ENCODE measurements at regions not wholly inside any gene's neighbourhood (a gene's known extent, or its start where the extent isn't known, plus 50 kb on each side); places are given as distances from the start of the nearest gene placed in this dataset.

GRCh38 chr16:85246473-85246872 is 134.2 kb upstream of the CIBAR2 start:
- Mint-ChIP-seq H3K36me3 (ENCODE audit: low read depth) (no peaks in the 10 kb centered on the region), H3K27ac (ENCODE audit: unreplicated experiment) (no peak overlapping the region), H3K27me3 (ENCODE audit: low read depth) (peaks cover 9% of the 10 kb centered on the region), H3K9me3 (ENCODE audit: low read depth) (no peaks in the 10 kb centered on the region), H3K4me1 (ENCODE audit: low read depth) (peaks cover 10% of the 10 kb centered on the region), H3K4me3 (ENCODE audit: unreplicated experiment) (no peak overlapping the region)
- TF ChIP-seq CTCF (IDR thresholded peaks at IDR 0.05) = no peak
- no peak for DNase-seq (ENCODE audit: low spot score)

DNA sequence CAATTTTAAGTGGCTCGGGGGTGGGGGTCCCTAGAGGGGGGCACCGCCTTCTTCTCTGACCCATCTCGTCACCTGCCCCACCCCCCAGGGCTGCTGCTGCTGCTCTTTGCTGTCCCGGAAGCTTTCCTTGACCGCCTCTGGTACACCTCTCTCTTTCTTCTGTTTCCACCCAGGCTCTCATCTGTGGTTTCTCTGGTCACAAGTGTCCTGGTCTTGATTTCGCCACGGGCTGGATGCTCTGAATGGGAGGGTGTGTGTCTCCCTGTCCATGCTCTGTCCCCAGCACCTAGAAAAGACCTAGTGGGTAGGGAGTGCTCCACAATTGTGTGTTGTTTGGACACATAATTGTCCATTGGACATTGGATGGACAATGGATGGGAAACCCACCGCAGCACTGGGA is 134.7 kb upstream of the CIBAR2 start:
- Mint-ChIP-seq H3K9me3 (ENCODE audit: low read depth) (no peaks in the 10 kb centered on the region), H3K27ac (ENCODE audit: unreplicated experiment) (no peak overlapping the region), H3K36me3 (ENCODE audit: low read depth) (no peaks in the 10 kb centered on the region), H3K27me3 (ENCODE audit: low read depth) (peaks cover 9% of the 10 kb centered on the region), H3K4me3 (ENCODE audit: unreplicated experiment) (no peak overlapping the region), H3K4me1 (ENCODE audit: low read depth) (peaks cover 10% of the 10 kb centered on the region)
- DNase-seq (ENCODE audit: low spot score) = no peak
- no peak for TF ChIP-seq CTCF (IDR thresholded peaks at IDR 0.05)

DNA sequence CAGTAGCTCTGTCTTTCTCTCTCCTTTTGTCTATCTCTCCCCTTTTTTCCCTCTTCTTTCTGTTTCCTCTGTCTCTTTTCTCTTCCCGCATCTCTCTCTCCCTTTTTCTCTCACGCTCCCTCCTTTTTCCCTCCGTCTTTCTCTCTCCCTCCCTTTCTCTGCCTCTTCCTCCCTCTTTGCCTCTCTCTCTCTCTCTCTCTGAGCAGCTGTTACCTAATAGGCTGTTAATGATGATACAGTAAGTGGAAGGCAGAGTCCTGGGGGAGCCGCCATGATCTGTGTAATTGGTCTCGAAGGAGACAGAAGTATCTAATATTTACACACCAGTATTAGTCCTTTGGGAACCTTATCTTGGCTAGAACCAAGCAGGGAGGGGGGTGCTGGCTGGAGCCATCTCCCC is 136.1 kb upstream of the CIBAR2 start:
- H3K27me3 Mint-ChIP-seq (ENCODE audit: low read depth) = peaks cover 9% of the 10 kb centered on the region
- DNase-seq (ENCODE audit: low spot score) = no peak
- H3K27ac Mint-ChIP-seq (ENCODE audit: unreplicated experiment) = no peak overlapping the region
- H3K9me3 Mint-ChIP-seq (ENCODE audit: low read depth) = no peaks in the 10 kb centered on the region
- TF ChIP-seq CTCF (IDR thresholded peaks at IDR 0.05) = no peak
- H3K4me1 Mint-ChIP-seq (ENCODE audit: low read depth) = peaks cover 10% of the 10 kb centered on the region
- H3K36me3 Mint-ChIP-seq (ENCODE audit: low read depth) = no peaks in the 10 kb centered on the region
- H3K4me3 Mint-ChIP-seq (ENCODE audit: unreplicated experiment) = no peak overlapping the region

DNA sequence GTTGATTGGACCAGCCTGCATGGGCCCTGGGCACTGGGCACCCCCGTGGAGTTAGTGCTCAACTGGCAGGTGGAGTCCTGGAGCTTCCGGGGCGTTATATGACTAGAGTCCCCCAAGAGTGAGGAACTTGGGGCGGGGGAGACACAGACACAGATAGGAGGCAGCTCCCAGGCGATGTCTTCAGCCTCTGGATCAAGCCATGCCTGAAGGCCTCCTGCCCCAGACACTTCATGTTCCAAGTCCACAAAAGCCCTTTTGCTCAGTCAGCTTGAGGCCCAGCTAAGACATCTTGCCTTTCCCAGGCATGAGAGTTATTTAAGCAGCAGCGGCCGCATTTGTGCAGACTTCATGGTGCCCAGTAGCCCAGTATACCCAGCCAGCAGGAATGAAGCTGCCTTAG is 136.6 kb upstream of the CIBAR2 start:
- H3K4me3 Mint-ChIP-seq (ENCODE audit: unreplicated experiment) = no peak overlapping the region
- no peak overlapping the region for H3K27ac Mint-ChIP-seq (ENCODE audit: unreplicated experiment)
- no peaks in the 10 kb centered on the region for H3K9me3 Mint-ChIP-seq (ENCODE audit: low read depth)

GRCh38 chr16:85249418-85250146 is 137.3 kb upstream of the CIBAR2 start:
- Mint-ChIP-seq H3K36me3 (ENCODE audit: low read depth) (no peaks in the 10 kb centered on the region), H3K27me3 (ENCODE audit: low read depth) (peaks cover 9% of the 10 kb centered on the region), H3K4me3 (ENCODE audit: unreplicated experiment) (no peak overlapping the region), H3K9me3 (ENCODE audit: low read depth) (no peaks in the 10 kb centered on the region), H3K27ac (ENCODE audit: unreplicated experiment) (no peak overlapping the region), H3K4me1 (ENCODE audit: low read depth) (peaks cover 10% of the 10 kb centered on the region)
- no peak for TF ChIP-seq CTCF (IDR thresholded peaks at IDR 0.05)
- DNase-seq (ENCODE audit: low spot score) = no peak

More for the DNA sequence above, 136.6 kb upstream of the CIBAR2 start:
- peaks cover 10% of the 10 kb centered on the region for H3K4me1 Mint-ChIP-seq (ENCODE audit: low read depth)
- H3K27me3 Mint-ChIP-seq (ENCODE audit: low read depth) = peaks cover 9% of the 10 kb centered on the region
- no peak for DNase-seq (ENCODE audit: low spot score)
- no peaks in the 10 kb centered on the region for H3K36me3 Mint-ChIP-seq (ENCODE audit: low read depth)
- no peak for TF ChIP-seq CTCF (IDR thresholded peaks at IDR 0.05)

Measured in chondrocyte (in vitro differentiated cells).